ENCODE measurements at regions not wholly inside any gene's neighbourhood (a gene's known extent, or its start where the extent isn't known, plus 50 kb on each side); places are given as distances from the start of the nearest gene placed in this dataset.

- TF ChIP-seq RAD21 (conservative IDR thresholded peaks at IDR 0.05): no peak
- no peak for TF ChIP-seq EP300 (conservative IDR thresholded peaks at IDR 0.05; ENCODE audit: poor library complexity, severe bottlenecking)
- no peak for TF ChIP-seq POLR2AphosphoS5 (IDR thresholded peaks at IDR 0.05)
- no peak for TF ChIP-seq REST (IDR thresholded peaks at IDR 0.05; ENCODE audit: borderline replicate concordance)
- no peak for TF ChIP-seq CTCF (IDR thresholded peaks at IDR 0.05; ENCODE audit: poor library complexity, severe bottlenecking)
- TF ChIP-seq EZH2 (IDR thresholded peaks at IDR 0.05; ENCODE audit: borderline replicate concordance, insufficient read depth, low read length, poor library complexity, severe bottlenecking): no peak
- no peak for TF ChIP-seq TAF1 (IDR thresholded peaks at IDR 0.05; ENCODE audit: low read depth)
- no peak for TF ChIP-seq SMC3 (conservative IDR thresholded peaks at IDR 0.05; ENCODE audit: poor library complexity)
- Histone ChIP-seq H3K27ac (ENCODE audit: low read length) (no peak overlapping the region), H3K4me2 (ENCODE audit: low read length) (no peak overlapping the region), H3K9ac (ENCODE audit: low read length) (no peak overlapping the region), H3K27me3 (ENCODE audit: insufficient read depth, low read depth, low read length) (no peaks in the 10 kb centered on the region), H4K20me1 (ENCODE audit: insufficient read depth) (no peaks in the 10 kb centered on the region), H3F3A (ENCODE audit: insufficient read depth, low read length, poor library complexity, severe bottlenecking) (no peaks in the 10 kb centered on the region), H3K79me2 (replicated peaks; ENCODE audit: insufficient read depth, low read length) (no peaks in the 10 kb centered on the region), H3K9me2 (ENCODE audit: insufficient read depth, low read length) (no peaks in the 10 kb centered on the region), H3K4me3 (ENCODE audit: low read length) (no peak overlapping the region), H3K36me3 (ENCODE audit: insufficient read depth, low read length) (no peaks in the 10 kb centered on the region), H3K9me3 (ENCODE audit: low read length) (no peaks in the 10 kb centered on the region), H2AFZ (ENCODE audit: low read depth, low read length) (no peak overlapping the region)
These were observed 167.7 kb upstream of the AFDN start for GRCh38 chr6:167659046-167659445.

GRCh38 chr6:167660424-167660823, 166.3 kb upstream of the AFDN start:
- Histone ChIP-seq H3K4me3 (ENCODE audit: low read length) (no peak overlapping the region), H3F3A (ENCODE audit: insufficient read depth, low read length, poor library complexity, severe bottlenecking) (no peaks in the 10 kb centered on the region), H3K27me3 (ENCODE audit: insufficient read depth, low read depth, low read length) (no peaks in the 10 kb centered on the region), H3K4me2 (ENCODE audit: low read length) (no peak overlapping the region), H3K9ac (ENCODE audit: low read length) (no peak overlapping the region), H2AFZ (ENCODE audit: low read depth, low read length) (no peak overlapping the region), H3K79me2 (replicated peaks; ENCODE audit: insufficient read depth, low read length) (no peaks in the 10 kb centered on the region), H4K20me1 (ENCODE audit: insufficient read depth) (no peaks in the 10 kb centered on the region), H3K27ac (ENCODE audit: low read length) (no peak overlapping the region), H3K9me2 (ENCODE audit: insufficient read depth, low read length) (no peaks in the 10 kb centered on the region), H3K36me3 (ENCODE audit: insufficient read depth, low read length) (no peaks in the 10 kb centered on the region), H3K9me3 (ENCODE audit: low read length) (no peaks in the 10 kb centered on the region)
- TF ChIP-seq RAD21 (conservative IDR thresholded peaks at IDR 0.05) (no peak), TAF1 (IDR thresholded peaks at IDR 0.05; ENCODE audit: low read depth) (no peak), POLR2AphosphoS5 (IDR thresholded peaks at IDR 0.05) (no peak), SMC3 (conservative IDR thresholded peaks at IDR 0.05; ENCODE audit: poor library complexity) (no peak), EZH2 (IDR thresholded peaks at IDR 0.05; ENCODE audit: borderline replicate concordance, insufficient read depth, low read length, poor library complexity, severe bottlenecking) (no peak), EP300 (conservative IDR thresholded peaks at IDR 0.05; ENCODE audit: poor library complexity, severe bottlenecking) (no peak), MXI1 (conservative IDR thresholded peaks at IDR 0.05; ENCODE audit: poor library complexity, severe bottlenecking) (no peak), REST (IDR thresholded peaks at IDR 0.05; ENCODE audit: borderline replicate concordance) (no peak), CTCF (IDR thresholded peaks at IDR 0.05; ENCODE audit: poor library complexity, severe bottlenecking) (no peak)
